ENCODE measurements at regions not wholly inside any gene's neighbourhood (a gene's known extent, or its start where the extent isn't known, plus 50 kb on each side); places are given as distances from the start of the nearest gene placed in this dataset.

- ATAC-seq (no peak), DNase-seq (no peak)
- POLR2A ChIA-PET: no interaction called here
- no peaks in the 10 kb centered on the region for H3K4me1 Mint-ChIP-seq
- no peaks in the 10 kb centered on the region for H3K9me3 Mint-ChIP-seq (ENCODE audit: low read depth)
- no peak overlapping the region for H3K4me3 Mint-ChIP-seq
- no peak overlapping the region for H3K27ac Mint-ChIP-seq
- no peaks in the 10 kb centered on the region for H3K36me3 Mint-ChIP-seq (ENCODE audit: low read depth)
- intact Hi-C loops (cut with DNase I, micrococcal nuclease): no loop called here
- CTCF ChIA-PET: interaction anchor here (1.0 kb wide), 1 partner anchor 21 kb away, joined by 4 read pairs; no protein-coding TSS in a partner anchor
- peaks cover 13% of the 10 kb centered on the region for H3K27me3 Mint-ChIP-seq
Measured at GRCh38 chr14:61126603-61127498, 145.8 kb downstream of the SLC38A6 start.

- no peaks in the 10 kb centered on the region for H3K4me1 Mint-ChIP-seq
- H3K4me3 Mint-ChIP-seq: no peak overlapping the region
- H3K27me3 Mint-ChIP-seq: peaks cover 13% of the 10 kb centered on the region
- ATAC-seq: no peak
- H3K36me3 Mint-ChIP-seq (ENCODE audit: low read depth): no peaks in the 10 kb centered on the region
- DNase-seq: no peak
- ChIA-PET POLR2A (no interaction called here), CTCF (interaction anchor here (0.6 to 1.0 kb wide), 2 partner anchors 22 to 62 kb away, joined by 3 to 4 read pairs; no protein-coding TSS in a partner anchor)
- H3K9me3 Mint-ChIP-seq (ENCODE audit: low read depth): peaks cover 2% of the 10 kb centered on the region
- intact Hi-C loops (cut with DNase I, micrococcal nuclease): no loop called here
- H3K27ac Mint-ChIP-seq: no peak overlapping the region
Measured at GRCh38 chr14:61125867-61126572, 145.0 kb downstream of the SLC38A6 start.

- DNase-seq: no peak
- Mint-ChIP-seq H3K27ac (no peak overlapping the region), H3K4me3 (no peak overlapping the region), H3K36me3 (ENCODE audit: low read depth) (no peaks in the 10 kb centered on the region), H3K27me3 (peaks cover 15% of the 10 kb centered on the region), H3K4me1 (peaks cover 3% of the 10 kb centered on the region), H3K9me3 (ENCODE audit: low read depth) (peaks cover 5% of the 10 kb centered on the region)
- no peak for ATAC-seq
- CTCF ChIA-PET: interaction anchor here (0.8 kb wide), 1 partner anchor 500 kb away, joined by 3 read pairs; no protein-coding TSS in a partner anchor
- POLR2A ChIA-PET: no interaction called here
- intact Hi-C loops (cut with DNase I, micrococcal nuclease): no loop called here
Measured at GRCh38 chr14:61125041-61125866, 144.2 kb downstream of the SLC38A6 start.

DNA sequence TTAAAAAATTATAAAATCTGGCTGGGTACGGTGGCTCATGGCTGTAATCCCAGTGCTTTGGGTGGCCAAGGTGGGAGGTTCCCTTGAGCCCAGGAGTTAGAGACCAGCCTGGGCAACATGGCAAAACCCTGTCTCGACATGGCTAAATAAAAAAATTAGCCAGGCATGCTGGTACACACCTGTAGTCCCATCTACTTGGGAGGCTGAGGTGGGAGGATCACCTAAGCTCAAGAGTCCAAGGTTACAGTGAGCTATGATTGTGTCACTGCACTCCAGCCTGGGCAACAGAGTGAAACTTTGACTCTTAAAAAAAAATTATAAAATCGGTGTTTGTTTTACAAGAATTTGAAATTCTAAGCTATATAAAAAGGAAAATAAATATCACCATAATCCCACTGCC is 141.8 kb downstream of the SLC38A6 start:
- H3K27me3 Mint-ChIP-seq: peaks cover 12% of the 10 kb centered on the region
- H3K36me3 Mint-ChIP-seq (ENCODE audit: low read depth): no peaks in the 10 kb centered on the region
- H3K27ac Mint-ChIP-seq: no peak overlapping the region
- ATAC-seq (no peak), DNase-seq (no peak)
- no peak overlapping the region for H3K4me3 Mint-ChIP-seq
- CTCF ChIA-PET: no interaction called here
- POLR2A ChIA-PET: interaction anchor here (0.7 kb wide), 1 partner anchor 369 kb away, joined by 4 read pairs; no protein-coding TSS in a partner anchor
- intact Hi-C loops (cut with DNase I, micrococcal nuclease): no loop called here
- peaks cover 7% of the 10 kb centered on the region for H3K4me1 Mint-ChIP-seq
- peaks cover 5% of the 10 kb centered on the region for H3K9me3 Mint-ChIP-seq (ENCODE audit: low read depth)

DNA sequence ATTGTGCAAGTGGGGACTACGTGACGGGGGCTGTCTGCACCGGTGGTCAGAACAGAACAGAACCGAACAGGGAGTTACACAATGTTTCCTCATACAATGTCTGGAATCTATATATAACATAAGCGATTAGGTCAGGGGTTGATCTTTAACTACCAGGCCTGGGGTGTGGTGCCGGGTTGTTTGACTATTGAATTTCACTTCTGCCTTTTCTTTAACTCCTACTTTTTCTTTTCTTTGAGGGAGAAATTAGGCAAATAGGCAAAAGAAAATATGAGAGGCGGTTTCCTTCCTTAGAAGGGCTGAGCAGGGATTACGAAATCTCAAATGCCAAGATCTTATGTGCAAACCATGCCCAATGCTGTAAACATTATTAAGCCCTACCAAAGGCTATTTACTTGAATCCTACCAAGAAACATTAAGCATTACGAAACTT is 140.3 kb downstream of the SLC38A6 start:
- no peak overlapping the region for H3K27ac Mint-ChIP-seq
- POLR2A ChIA-PET: no interaction called here
- peaks cover 7% of the 10 kb centered on the region for H3K4me1 Mint-ChIP-seq
- no peak for ATAC-seq
- DNase-seq: no peak
- intact Hi-C loops (cut with DNase I, micrococcal nuclease): no loop called here
- CTCF ChIA-PET: no interaction called here
- H3K4me3 Mint-ChIP-seq: no peak overlapping the region
- peaks cover 7% of the 10 kb centered on the region for H3K27me3 Mint-ChIP-seq
- no peaks in the 10 kb centered on the region for H3K36me3 Mint-ChIP-seq (ENCODE audit: low read depth)
- peaks cover 5% of the 10 kb centered on the region for H3K9me3 Mint-ChIP-seq (ENCODE audit: low read depth)

DNA sequence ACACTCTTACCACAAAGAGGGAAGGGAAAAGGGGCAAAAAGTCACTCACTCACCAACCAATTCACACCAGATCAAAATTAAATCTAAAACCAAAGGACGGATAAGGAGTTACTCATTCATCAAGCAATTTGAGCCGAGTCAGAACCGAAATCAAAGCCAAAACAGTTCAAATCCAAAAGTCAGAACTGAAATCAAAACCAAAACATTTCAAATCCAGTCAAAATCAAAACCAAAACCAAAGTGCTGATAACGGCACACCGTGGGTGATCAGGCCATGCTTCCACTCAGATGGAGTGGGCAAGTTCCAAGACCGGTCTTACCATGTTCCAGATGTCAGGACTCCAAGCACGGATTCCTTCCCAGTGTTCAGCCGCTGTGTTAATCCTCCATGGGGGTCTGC is 139.5 kb downstream of the SLC38A6 start:
- Mint-ChIP-seq H3K9me3 (ENCODE audit: low read depth) (peaks cover 5% of the 10 kb centered on the region), H3K4me3 (no peak overlapping the region), H3K36me3 (ENCODE audit: low read depth) (no peaks in the 10 kb centered on the region), H3K27ac (peak overlapping the region; percentile 59), H3K27me3 (peaks cover 4% of the 10 kb centered on the region), H3K4me1 (peaks cover 7% of the 10 kb centered on the region)
- intact Hi-C loops (cut with DNase I, micrococcal nuclease): no loop called here
- ChIA-PET POLR2A (no interaction called here), CTCF (no interaction called here)
- DNase-seq: peak; percentile 18
- peak; percentile 44 for ATAC-seq

- no peak for ATAC-seq
- Mint-ChIP-seq H3K4me1 (peaks cover 7% of the 10 kb centered on the region), H3K27me3 (peaks cover 1% of the 10 kb centered on the region), H3K4me3 (no peak overlapping the region), H3K27ac (no peak overlapping the region), H3K36me3 (ENCODE audit: low read depth) (no peaks in the 10 kb centered on the region), H3K9me3 (ENCODE audit: low read depth) (peaks cover 17% of the 10 kb centered on the region)
- no peak for DNase-seq
- ChIA-PET POLR2A (no interaction called here), CTCF (no interaction called here)
- intact Hi-C loops (cut with DNase I, micrococcal nuclease): no loop called here
Measured at GRCh38 chr14:61119006-61119405, 138.0 kb downstream of the SLC38A6 start.

DNA sequence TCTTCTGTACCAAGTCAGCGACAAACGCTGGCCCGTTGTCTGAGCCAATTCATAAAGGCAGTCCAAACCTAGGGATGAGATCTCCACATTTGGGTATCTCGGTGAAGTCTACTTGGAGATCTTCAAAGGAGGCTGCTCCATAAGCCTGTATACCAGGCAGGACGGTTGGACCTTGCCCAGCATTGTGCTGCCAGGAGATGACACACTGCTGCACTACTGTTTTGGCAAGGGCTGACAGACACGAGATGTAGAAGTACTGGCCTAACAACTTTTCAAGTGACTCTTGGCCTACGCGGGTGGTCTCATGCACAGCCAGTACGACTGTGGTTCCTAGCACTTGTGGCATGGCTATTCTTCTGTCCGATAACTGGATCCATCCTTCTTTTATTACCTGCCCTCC is 135.3 kb downstream of the SLC38A6 start:
- POLR2A ChIA-PET: no interaction called here
- H3K27me3 Mint-ChIP-seq: peaks cover 3% of the 10 kb centered on the region
- no peak overlapping the region for H3K4me3 Mint-ChIP-seq
- no peak for ATAC-seq
- peaks cover 20% of the 10 kb centered on the region for H3K9me3 Mint-ChIP-seq (ENCODE audit: low read depth)
- peaks cover 7% of the 10 kb centered on the region for H3K4me1 Mint-ChIP-seq
- H3K27ac Mint-ChIP-seq: no peak overlapping the region
- no peak for DNase-seq
- CTCF ChIA-PET: no interaction called here
- intact Hi-C loops (cut with DNase I, micrococcal nuclease): no loop called here
- no peaks in the 10 kb centered on the region for H3K36me3 Mint-ChIP-seq (ENCODE audit: low read depth)

- Mint-ChIP-seq H3K4me3 (no peak overlapping the region), H3K27me3 (peaks cover 4% of the 10 kb centered on the region), H3K36me3 (ENCODE audit: low read depth) (no peaks in the 10 kb centered on the region), H3K27ac (no peak overlapping the region), H3K4me1 (no peaks in the 10 kb centered on the region), H3K9me3 (ENCODE audit: low read depth) (peaks cover 15% of the 10 kb centered on the region)
- ATAC-seq: no peak
- ChIA-PET POLR2A (no interaction called here), CTCF (no interaction called here)
- DNase-seq: no peak
- intact Hi-C loops (cut with DNase I, micrococcal nuclease): no loop called here
Measured at GRCh38 chr14:61113561-61114225, 132.6 kb downstream of the SLC38A6 start.

- Mint-ChIP-seq H3K36me3 (ENCODE audit: low read depth) (no peaks in the 10 kb centered on the region), H3K27me3 (peaks cover 4% of the 10 kb centered on the region), H3K27ac (no peak overlapping the region), H3K9me3 (ENCODE audit: low read depth) (peaks cover 15% of the 10 kb centered on the region), H3K4me3 (no peak overlapping the region), H3K4me1 (no peaks in the 10 kb centered on the region)
- ATAC-seq (no peak), DNase-seq (no peak)
- POLR2A ChIA-PET: no interaction called here
- intact Hi-C loops (cut with DNase I, micrococcal nuclease): no loop called here
- CTCF ChIA-PET: no interaction called here
Measured at GRCh38 chr14:61112506-61112905, 131.5 kb downstream of the SLC38A6 start.

DNA sequence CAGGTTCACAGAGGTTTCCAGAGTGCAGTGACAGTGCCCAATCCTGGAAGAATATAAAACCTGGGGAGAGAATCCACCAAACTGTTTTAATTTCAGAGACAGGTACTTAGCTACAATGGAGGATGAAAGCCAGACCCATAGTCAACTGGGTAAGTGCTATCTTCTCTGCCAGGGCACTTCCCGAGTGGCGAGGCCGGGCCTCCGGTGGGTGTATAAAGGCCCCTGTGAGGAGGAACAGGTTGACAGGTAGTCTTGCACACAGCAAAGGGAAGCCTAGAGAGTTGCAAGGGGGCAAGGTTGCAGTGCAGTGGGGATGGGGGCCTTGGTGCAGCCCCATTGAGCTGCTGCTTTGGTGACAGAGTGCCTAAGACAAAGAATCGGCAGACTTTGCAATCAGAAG is 130.7 kb downstream of the SLC38A6 start:
- Mint-ChIP-seq H3K27ac (no peak overlapping the region), H3K4me1 (no peaks in the 10 kb centered on the region), H3K27me3 (peaks cover 4% of the 10 kb centered on the region), H3K4me3 (no peak overlapping the region), H3K36me3 (ENCODE audit: low read depth) (no peaks in the 10 kb centered on the region), H3K9me3 (ENCODE audit: low read depth) (peaks cover 15% of the 10 kb centered on the region)
- POLR2A ChIA-PET: no interaction called here
- ATAC-seq (no peak), DNase-seq (no peak)
- intact Hi-C loops (cut with DNase I, micrococcal nuclease): no loop called here
- CTCF ChIA-PET: no interaction called here

Data from activated CD4-positive, alpha-beta T cell treated with anti-CD3 and anti-CD28 coated beads for 36 hours (primary cell).